ENCODE measurements at regions not wholly inside any gene's neighbourhood (a gene's known extent, or its start where the extent isn't known, plus 50 kb on each side); places are given as distances from the start of the nearest gene placed in this dataset.

GRCh38 chr10:88071879-88072278 lies 208.5 kb downstream of the PTEN start:
- 91 to 100% methylated on average over 1 to 4 of the region's 4 CpGs for WGBS, 2 donors (ENCODE audit: low coverage in 1 of 2)
- H3K27me3 ChIP-seq: no peaks in the 10 kb centered on the region
- no peak overlapping the region for H3K27ac ChIP-seq
- no peak for DNase-seq
- H3K9me3 ChIP-seq: no peaks in the 10 kb centered on the region
- intact Hi-C loops (cut with DNase I; ENCODE audit: low total_unique reads) (no loop called here), in situ Hi-C loops (cut with MboI; ENCODE audit: low pct_ligation_motif_present in 1 of 4, low pct_unique_long_range_greater_than_20kb in 1 of 4, low sequenced_read_pairs in 3 of 4) (no loop called here)
- no peak for TF ChIP-seq EP300 (IDR thresholded peaks at IDR 0.05; ENCODE audit: low read depth)
- TF ChIP-seq, protein P1, sequence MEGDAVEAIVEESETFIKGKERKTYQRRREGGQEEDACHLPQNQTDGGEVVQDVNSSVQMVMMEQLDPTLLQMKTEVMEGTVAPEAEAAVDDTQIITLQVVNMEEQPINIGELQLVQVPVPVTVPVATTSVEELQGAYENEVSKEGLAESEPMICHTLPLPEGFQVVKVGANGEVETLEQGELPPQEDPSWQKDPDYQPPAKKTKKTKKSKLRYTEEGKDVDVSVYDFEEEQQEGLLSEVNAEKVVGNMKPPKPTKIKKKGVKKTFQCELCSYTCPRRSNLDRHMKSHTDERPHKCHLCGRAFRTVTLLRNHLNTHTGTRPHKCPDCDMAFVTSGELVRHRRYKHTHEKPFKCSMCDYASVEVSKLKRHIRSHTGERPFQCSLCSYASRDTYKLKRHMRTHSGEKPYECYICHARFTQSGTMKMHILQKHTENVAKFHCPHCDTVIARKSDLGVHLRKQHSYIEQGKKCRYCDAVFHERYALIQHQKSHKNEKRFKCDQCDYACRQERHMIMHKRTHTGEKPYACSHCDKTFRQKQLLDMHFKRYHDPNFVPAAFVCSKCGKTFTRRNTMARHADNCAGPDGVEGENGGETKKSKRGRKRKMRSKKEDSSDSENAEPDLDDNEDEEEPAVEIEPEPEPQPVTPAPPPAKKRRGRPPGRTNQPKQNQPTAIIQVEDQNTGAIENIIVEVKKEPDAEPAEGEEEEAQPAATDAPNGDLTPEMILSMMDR (IDR thresholded peaks at IDR 0.05): no peak
- no peak for TF ChIP-seq POLR2AphosphoS5 (IDR thresholded peaks at IDR 0.05)
- TF ChIP-seq POLR2A (IDR thresholded peaks at IDR 0.05): no peak
- H3K36me3 ChIP-seq: no peaks in the 10 kb centered on the region
- no peak overlapping the region for H3K4me3 ChIP-seq
- peaks cover 0 to 8% (median 0%) of the 10 kb centered on the region in 4 donors for H3K4me1 ChIP-seq

DNA sequence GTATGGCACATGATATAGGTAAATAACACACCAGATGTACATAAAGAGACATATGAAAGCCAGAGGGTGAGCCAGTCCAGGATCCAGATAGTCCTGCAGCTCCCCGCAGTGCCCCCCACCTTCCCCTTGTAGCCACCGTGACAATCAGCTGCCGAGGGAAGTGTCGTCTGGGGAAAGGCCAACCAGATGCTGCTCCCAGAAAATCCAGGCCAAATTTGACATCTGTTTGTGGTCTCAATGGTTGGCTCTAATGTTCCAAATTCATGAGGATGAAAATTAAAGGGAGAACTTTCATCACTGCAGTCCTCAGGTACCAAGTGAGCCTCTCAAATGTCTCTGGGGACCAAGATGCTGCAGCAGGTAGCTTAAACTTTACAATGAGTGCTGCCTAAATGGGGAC lies 210.3 kb downstream of the PTEN start:
- peaks cover 0 to 8% (median 0%) of the 10 kb centered on the region in 4 donors for H3K4me1 ChIP-seq
- H3K36me3 ChIP-seq: no peaks in the 10 kb centered on the region
- intact Hi-C loops (cut with DNase I; ENCODE audit: low total_unique reads): no loop called here
- in situ Hi-C loops (cut with MboI; ENCODE audit: low pct_ligation_motif_present in 1 of 4, low pct_unique_long_range_greater_than_20kb in 1 of 4, low sequenced_read_pairs in 3 of 4): no loop called here
- DNase-seq: no peak
- TF ChIP-seq POLR2AphosphoS5 (IDR thresholded peaks at IDR 0.05) (no peak), EP300 (IDR thresholded peaks at IDR 0.05; ENCODE audit: low read depth) (no peak), POLR2A (IDR thresholded peaks at IDR 0.05) (no peak)
- TF ChIP-seq, protein P1 (IDR thresholded peaks at IDR 0.05): no peak
- H3K9me3 ChIP-seq: no peaks in the 10 kb centered on the region
- WGBS, 2 donors (ENCODE audit: low coverage in 1 of 2): 100% methylated on average over 4 of the region's 4 CpGs; no CpG with 5 or more reads in 1 of the 2 donors
- no peaks in the 10 kb centered on the region for H3K27me3 ChIP-seq
- H3K4me3 ChIP-seq: no peak overlapping the region
- H3K27ac ChIP-seq: no peak overlapping the region

- H3K9me3 ChIP-seq: no peaks in the 10 kb centered on the region
- H3K27ac ChIP-seq: no peak overlapping the region
- peaks cover 0 to 13% (median 1%) of the 10 kb centered on the region in 4 donors for H3K4me1 ChIP-seq
- H3K4me3 ChIP-seq: no peak overlapping the region
- no peaks in the 10 kb centered on the region for H3K36me3 ChIP-seq
- in situ Hi-C loops (cut with MboI; ENCODE audit: low pct_ligation_motif_present in 1 of 4, low pct_unique_long_range_greater_than_20kb in 1 of 4, low sequenced_read_pairs in 3 of 4) (no loop called here), intact Hi-C loops (cut with DNase I; ENCODE audit: low total_unique reads) (no loop called here)
- no peak for DNase-seq
- WGBS, 2 donors (ENCODE audit: low coverage in 1 of 2): 96% methylated on average over 5 of the region's 5 CpGs; no CpG with 5 or more reads in 1 of the 2 donors
- H3K27me3 ChIP-seq: no peaks in the 10 kb centered on the region
- TF ChIP-seq EP300 (IDR thresholded peaks at IDR 0.05; ENCODE audit: low read depth): no peak
- no peak for TF ChIP-seq POLR2A (IDR thresholded peaks at IDR 0.05)
- no peak for TF ChIP-seq POLR2AphosphoS5 (IDR thresholded peaks at IDR 0.05)
- TF ChIP-seq, protein P1 (IDR thresholded peaks at IDR 0.05): no peak
Measured at GRCh38 chr10:88074971-88075370, 211.5 kb downstream of the PTEN start.

GRCh38 chr10:88076027-88076880 lies 212.8 kb downstream of the PTEN start:
- no peaks in the 10 kb centered on the region for H3K9me3 ChIP-seq
- WGBS, 2 donors (ENCODE audit: low coverage in 1 of 2): 75 to 79% methylated on average over 8 to 10 of the region's 10 CpGs
- no peak for DNase-seq
- TF ChIP-seq POLR2A (IDR thresholded peaks at IDR 0.05) (no peak), POLR2AphosphoS5 (IDR thresholded peaks at IDR 0.05) (no peak), EP300 (IDR thresholded peaks at IDR 0.05; ENCODE audit: low read depth) (no peak)
- TF ChIP-seq, protein P1 (IDR thresholded peaks at IDR 0.05): no peak
- in situ Hi-C loops (cut with MboI; ENCODE audit: low pct_ligation_motif_present in 1 of 4, low pct_unique_long_range_greater_than_20kb in 1 of 4, low sequenced_read_pairs in 3 of 4) (no loop called here), intact Hi-C loops (cut with DNase I; ENCODE audit: low total_unique reads) (no loop called here)
- peaks cover 0 to 22% (median 12%) of the 10 kb centered on the region in 4 donors for H3K4me1 ChIP-seq
- no peak overlapping the region for H3K4me3 ChIP-seq
- H3K36me3 ChIP-seq: no peaks in the 10 kb centered on the region
- H3K27ac ChIP-seq: no peak overlapping the region
- no peaks in the 10 kb centered on the region for H3K27me3 ChIP-seq

All from transverse colon (tissue), 4 donors.